ENCODE measurements at regions not wholly inside any gene's neighbourhood (a gene's known extent, or its start where the extent isn't known, plus 50 kb on each side); places are given as distances from the start of the nearest gene placed in this dataset.

DNA sequence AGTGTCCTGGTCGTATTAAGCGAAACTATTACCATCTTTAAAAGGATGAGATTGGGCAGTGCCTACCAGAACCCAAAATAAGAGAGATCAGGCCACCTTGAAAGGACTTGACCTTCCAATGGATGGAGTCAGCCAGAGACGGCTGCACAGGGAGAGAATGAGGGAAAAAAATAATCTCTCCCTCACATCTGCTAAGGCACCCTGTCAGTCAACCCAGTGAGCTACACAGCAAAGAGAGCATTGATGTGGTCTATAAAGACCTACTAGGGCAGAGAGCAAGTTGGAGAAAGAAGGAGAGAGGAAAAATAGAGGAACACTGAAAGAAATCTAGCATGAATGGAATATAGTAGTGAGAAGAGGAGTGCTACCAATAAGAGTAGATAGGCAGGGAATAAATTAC lies 68.0 kb upstream of the FTMT start:
- intact Hi-C loops (cut with DNase I) = no loop called here
- Histone ChIP-seq H3K4me1 (no peaks in the 10 kb centered on the region), H3K9me3 (no peaks in the 10 kb centered on the region), H3K4me3 (no peak overlapping the region), H3K27me3 (ENCODE audit: insufficient read depth in 3 of 3, low read length in 2 of 3) (no peaks in the 10 kb centered on the region), H3K36me3 (ENCODE audit: insufficient read depth in 1 of 2, low read depth in 1 of 2) (no peaks in the 10 kb centered on the region), H3K27ac (no peak overlapping the region)
- DNase-seq (no peak), ATAC-seq (no peak)
- whole genome bisulfite sequencing, 3 donors = 51 to 73% (median 68%) methylated on average over 3 of the region's 3 CpGs
- TF ChIP-seq, protein P1, sequence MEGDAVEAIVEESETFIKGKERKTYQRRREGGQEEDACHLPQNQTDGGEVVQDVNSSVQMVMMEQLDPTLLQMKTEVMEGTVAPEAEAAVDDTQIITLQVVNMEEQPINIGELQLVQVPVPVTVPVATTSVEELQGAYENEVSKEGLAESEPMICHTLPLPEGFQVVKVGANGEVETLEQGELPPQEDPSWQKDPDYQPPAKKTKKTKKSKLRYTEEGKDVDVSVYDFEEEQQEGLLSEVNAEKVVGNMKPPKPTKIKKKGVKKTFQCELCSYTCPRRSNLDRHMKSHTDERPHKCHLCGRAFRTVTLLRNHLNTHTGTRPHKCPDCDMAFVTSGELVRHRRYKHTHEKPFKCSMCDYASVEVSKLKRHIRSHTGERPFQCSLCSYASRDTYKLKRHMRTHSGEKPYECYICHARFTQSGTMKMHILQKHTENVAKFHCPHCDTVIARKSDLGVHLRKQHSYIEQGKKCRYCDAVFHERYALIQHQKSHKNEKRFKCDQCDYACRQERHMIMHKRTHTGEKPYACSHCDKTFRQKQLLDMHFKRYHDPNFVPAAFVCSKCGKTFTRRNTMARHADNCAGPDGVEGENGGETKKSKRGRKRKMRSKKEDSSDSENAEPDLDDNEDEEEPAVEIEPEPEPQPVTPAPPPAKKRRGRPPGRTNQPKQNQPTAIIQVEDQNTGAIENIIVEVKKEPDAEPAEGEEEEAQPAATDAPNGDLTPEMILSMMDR (IDR thresholded peaks at IDR 0.05) = no peak

DNA sequence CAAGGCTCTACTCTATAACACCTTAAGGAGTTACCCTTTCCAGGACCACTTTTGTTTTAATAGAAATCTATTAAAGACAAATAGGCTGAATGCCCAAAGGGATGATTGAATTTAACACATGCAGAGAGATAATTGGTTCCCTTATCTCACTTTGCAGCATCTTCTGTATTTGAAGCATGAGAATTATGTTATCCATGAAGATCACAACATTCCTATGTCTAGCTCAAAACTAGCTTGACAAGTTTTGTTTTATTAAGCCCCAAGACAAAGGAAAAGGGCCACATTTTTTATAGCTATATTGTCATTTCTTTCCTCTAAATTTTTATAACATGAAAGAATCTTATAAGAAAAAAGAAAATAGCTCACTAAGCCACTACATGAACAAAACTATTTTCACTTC lies 57.9 kb upstream of the FTMT start:
- ATAC-seq (no peak), DNase-seq (no peak)
- no peaks in the 10 kb centered on the region for H3K36me3 ChIP-seq (ENCODE audit: insufficient read depth in 1 of 2, low read depth in 1 of 2)
- TF ChIP-seq, protein P1 (IDR thresholded peaks at IDR 0.05) = no peak
- no peaks in the 10 kb centered on the region for H3K4me1 ChIP-seq
- H3K27ac ChIP-seq = no peak overlapping the region
- intact Hi-C loops (cut with DNase I) = no loop called here
- peaks cover 8% of the 10 kb centered on the region for H3K9me3 ChIP-seq
- no peaks in the 10 kb centered on the region for H3K27me3 ChIP-seq (ENCODE audit: insufficient read depth in 3 of 3, low read length in 2 of 3)
- H3K4me3 ChIP-seq = no peak overlapping the region

DNA sequence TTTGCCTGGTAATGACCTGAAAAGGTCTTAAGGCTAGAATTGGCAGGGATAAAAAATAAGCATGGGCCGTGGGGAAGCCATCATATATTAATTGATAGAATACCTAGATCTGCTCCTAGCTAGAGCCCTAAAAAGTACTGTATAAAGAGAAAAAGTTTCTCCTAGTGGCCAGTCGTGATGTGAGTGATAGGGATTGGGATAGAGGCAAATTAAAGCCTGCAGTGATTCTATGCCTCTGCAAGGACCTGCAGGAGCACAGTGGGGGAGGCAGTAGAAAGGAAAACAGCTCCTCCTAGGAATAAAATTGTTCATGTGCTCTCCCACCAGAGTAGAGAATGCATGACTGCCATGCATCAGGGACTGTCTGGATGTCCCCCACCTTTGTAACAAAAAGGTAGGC lies 56.2 kb upstream of the FTMT start:
- ATAC-seq = no peak
- 55 to 59% (median 55%) methylated on average over 2 of the region's 2 CpGs for WGBS, 3 donors
- Histone ChIP-seq H3K4me3 (no peak overlapping the region), H3K4me1 (no peaks in the 10 kb centered on the region), H3K9me3 (no peaks in the 10 kb centered on the region), H3K36me3 (ENCODE audit: insufficient read depth in 1 of 2, low read depth in 1 of 2) (no peaks in the 10 kb centered on the region), H3K27me3 (ENCODE audit: insufficient read depth in 3 of 3, low read length in 2 of 3) (no peaks in the 10 kb centered on the region), H3K27ac (no peak overlapping the region)
- DNase-seq = no peak
- TF ChIP-seq, protein P1 (IDR thresholded peaks at IDR 0.05) = no peak
- intact Hi-C loops (cut with DNase I) = no loop called here

DNA sequence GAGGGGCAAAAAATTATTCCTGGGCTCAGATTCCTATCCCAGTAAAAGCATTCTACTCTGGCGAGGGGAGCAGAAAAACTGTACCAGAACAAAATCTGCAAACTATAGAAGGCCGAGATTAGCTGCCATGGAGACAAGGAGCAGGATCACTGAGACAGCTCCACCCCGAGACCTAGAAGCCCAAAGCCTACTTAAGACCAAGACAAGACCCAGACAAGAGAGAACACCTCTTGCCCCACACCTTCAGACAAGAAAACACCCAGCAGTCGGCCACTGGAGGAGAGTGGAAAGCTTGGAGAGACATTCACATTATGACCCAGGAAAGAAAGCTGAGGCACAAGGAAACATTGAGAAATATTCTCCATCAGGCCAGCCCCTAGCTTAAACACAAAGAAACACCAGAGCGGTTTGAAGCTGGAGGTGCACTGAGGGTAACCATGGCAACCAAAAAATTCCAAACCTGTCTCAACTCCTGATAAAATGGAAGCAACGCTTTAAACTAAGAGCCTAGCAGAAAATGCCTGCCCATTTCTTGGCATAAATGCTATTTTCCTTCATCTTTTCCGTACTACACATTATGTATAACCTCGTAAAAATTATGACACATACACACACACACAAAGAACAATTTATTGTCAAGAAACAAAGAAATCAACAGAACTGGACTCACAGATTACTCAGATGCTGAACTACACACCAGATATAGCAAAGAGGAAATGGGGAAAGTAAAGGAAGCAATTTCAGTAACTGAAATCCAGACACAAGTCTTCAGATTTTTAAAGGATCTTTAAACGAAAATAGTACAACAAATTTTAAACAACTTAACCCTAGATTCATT lies 53.8 kb upstream of the FTMT start:
- intact Hi-C loops (cut with DNase I) = no loop called here
- Histone ChIP-seq H3K9me3 (no peaks in the 10 kb centered on the region), H3K27ac (no peak overlapping the region), H3K27me3 (ENCODE audit: insufficient read depth in 3 of 3, low read length in 2 of 3) (no peaks in the 10 kb centered on the region), H3K4me3 (no peak overlapping the region), H3K36me3 (ENCODE audit: insufficient read depth in 1 of 2, low read depth in 1 of 2) (no peaks in the 10 kb centered on the region), H3K4me1 (no peaks in the 10 kb centered on the region)
- TF ChIP-seq, protein P1 (IDR thresholded peaks at IDR 0.05) = no peak
- ATAC-seq = no peak
- DNase-seq = no peak
- 62 to 65% (median 62%) methylated on average over 9 of the region's 9 CpGs for WGBS, 3 donors

Data from psoas muscle (tissue), 7 donors.